Endothelial cell of umbilical vein (primary cell): ENCODE measurements at regions not wholly inside any gene's neighbourhood (a gene's known extent, or its start where the extent isn't known, plus 50 kb on each side); places are given as distances from the start of the nearest gene placed in this dataset.
"Not testable (repeated sequence)": the region's sequence is repeated elsewhere in the genome, so short reads cannot be mapped to it uniquely, and the experiment has no call there.

Source experiments
- BruUV-seq: library from RNA; stranded (reverse); fragments of 400-500 nt; replicated peaks from 2 replicates; lab custom pipeline; 2021; lab: Mats Ljungman, UMichigan
- CTCF ChIA-PET: fragments of 300-600, 350-600 bp; sonication (Branson Sonifier 250); formaldehyde crosslinking; loops from one replicate; lab custom pipeline; 2021; ENCODE audit warnings: antibody characterized with exemption, inconsistent platforms; lab: Charles Lee
- POLR2A ChIA-PET: fragments of 300-600, 350-600 bp; sonication (Branson Sonifier 250); formaldehyde crosslinking; loops from one replicate; lab custom pipeline; 2021; ENCODE audit warnings: antibody characterized with exemption, inconsistent platforms; lab: Charles Lee
- DNase-seq: peaks from one replicate; pipeline ENCODE4 v3.0.0-alpha.2; 2011; ENCODE audit warnings: low read depth, low spot score
- FAIRE-seq: peaks from 2 replicates; lab custom pipeline; 2011; peaks lifted over from hg19 to GRCh38; lab: Jason Lieb, UNC
- H2AFZ ChIP-seq: 2 replicates; pipeline ENCODE4 v1.6.0; 2012; ENCODE audit warnings: low read depth, low read length, control low read depth, inconsistent platforms
- H3K27ac ChIP-seq: 2 replicates; pipeline ENCODE4 v1.5.1; 2011; ENCODE audit warnings: low read depth, mild to moderate bottlenecking, control low read depth, low read length, moderate library complexity; ENCODE audit not compliant: insufficient read depth
- H3K27me3 ChIP-seq, 2 experiments: 2 replicates each; pipeline versions ENCODE4 v1.6.0 to v1.6.1; 2011; ENCODE audit warnings: low read length in 2 of 2, mixed read lengths in 1 of 2; ENCODE audit not compliant: control insufficient read depth in 2 of 2, insufficient read depth in 2 of 2
- H3K36me3 ChIP-seq, 2 experiments: 2 replicates in 1 of 2; 3 replicates in 1 of 2; pipeline ENCODE4 v1.5.1; 2011; ENCODE audit warnings: low read length in 2 of 2, mild to moderate bottlenecking in 1 of 2, moderate library complexity in 1 of 2; ENCODE audit not compliant: control insufficient read depth in 2 of 2, insufficient read depth in 2 of 2; ENCODE audit errors: extremely low read depth in 1 of 2
- H3K4me1 ChIP-seq: 3 replicates; pipeline ENCODE4 v1.5.1; 2011; ENCODE audit warnings: mild to moderate bottlenecking, low read length; ENCODE audit not compliant: control insufficient read depth, insufficient read depth; ENCODE audit errors: extremely low read depth
- H3K4me2 ChIP-seq: 2 replicates; pipeline ENCODE4 v1.6.1; 2011; ENCODE audit warnings: low read length, control low read depth, mixed read lengths; ENCODE audit not compliant: insufficient read depth
- H3K4me3 ChIP-seq, 3 experiments: fragments of 200-600 bp in 1 of 3; sonication (generic), shearing (Covaris generic) in 1 of 3; replicated peaks in 1 of 3; 2 replicates each; pipeline ENCODE4 v1.5.1; 2011 to 2016; ENCODE audit warnings: control low read depth in 3 of 3, low read length in 3 of 3, mild to moderate bottlenecking in 2 of 3, inconsistent platforms in 1 of 3, low read depth in 1 of 3, moderate library complexity in 1 of 3; ENCODE audit not compliant: insufficient read depth in 1 of 3
- H3K79me2 ChIP-seq: 2 replicates; pipeline ENCODE4 v1.6.0; 2012; ENCODE audit warnings: low read length, inconsistent platforms; ENCODE audit not compliant: control insufficient read depth, insufficient read depth
- H3K9ac ChIP-seq: replicated peaks from 2 replicates; pipeline ENCODE3; 2011; ENCODE audit warnings: low read length, control low read depth; ENCODE audit not compliant: insufficient read depth; ENCODE audit errors: extremely low read depth
- H3K9me1 ChIP-seq: replicated peaks from 3 replicates; pipeline ENCODE4 v1.6.0; 2011; ENCODE audit warnings: mild to moderate bottlenecking, low read length; ENCODE audit not compliant: control insufficient read depth, insufficient read depth; ENCODE audit errors: extremely low read depth
- H3K9me3 ChIP-seq: replicated peaks from 2 replicates; pipeline ENCODE4 v1.5.1; 2012; ENCODE audit warnings: low read length, inconsistent platforms; ENCODE audit not compliant: control insufficient read depth, insufficient read depth
- H4K20me1 ChIP-seq: replicated peaks from 2 replicates; pipeline ENCODE3; 2011; ENCODE audit warnings: mild to moderate bottlenecking, low read length; ENCODE audit not compliant: control insufficient read depth, insufficient read depth; ENCODE audit errors: extremely low read depth
- EZH2 ChIP-seq: IDR thresholded peaks from 2 replicates; pipeline ENCODE4 v1.6.1; 2012; ENCODE audit warnings: borderline replicate concordance, low read depth, mild to moderate bottlenecking, moderate library complexity, low read length, inconsistent platforms; ENCODE audit not compliant: severe bottlenecking
- JUN ChIP-seq: IDR thresholded peaks from 2 replicates; pipeline ENCODE4 v1.6.1; 2011; ENCODE audit warnings: borderline replicate concordance, low read depth; ENCODE audit not compliant: insufficient read length, insufficient read depth
- dilution Hi-C: fragments of 300-500 bp; cut with MboI; formaldehyde crosslinking; loops from one replicate; pipeline ENCODE4 v1.15.0; 2019; ENCODE audit warnings: low sequenced_read_pairs; ENCODE audit not compliant: extremely low pct_ligation_motif_present
- intact Hi-C: fragments of 100-400 bp; cut with micrococcal nuclease; formaldehyde crosslinking; loops from one replicate; pipeline ENCODE4 v1.10.0; 2022

DNA sequence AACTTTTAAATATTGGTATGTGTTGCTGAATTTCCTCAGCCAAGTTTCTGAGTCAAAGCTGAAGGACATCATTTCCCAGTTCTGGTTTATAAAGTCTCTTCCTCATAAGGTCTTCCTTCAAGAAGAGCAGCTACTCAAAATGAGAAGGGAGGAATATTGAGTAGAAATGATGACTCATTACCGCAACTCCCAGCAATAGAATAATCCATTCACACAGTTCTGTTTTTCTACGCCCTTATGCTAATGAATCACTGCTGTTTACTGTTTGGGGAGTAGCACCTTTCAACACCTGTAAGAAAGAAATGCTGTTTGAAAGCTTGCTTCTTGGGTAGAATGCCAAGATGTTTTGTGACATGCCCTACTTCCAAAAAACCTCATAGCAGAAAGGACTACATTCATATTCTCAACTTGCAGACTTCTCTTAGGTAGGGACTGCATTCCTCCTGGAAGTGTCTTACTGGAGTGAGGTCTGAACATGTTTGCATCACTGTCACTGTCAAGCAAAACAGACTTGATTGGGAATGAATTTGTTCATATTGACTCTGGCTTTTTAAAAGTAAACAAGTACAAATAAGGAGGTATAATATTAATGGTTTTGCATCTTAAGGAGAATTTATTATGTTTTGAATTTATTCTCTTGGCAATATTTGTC lies 147.2 kb upstream of the BANK1 start:
- Histone ChIP-seq H3K27ac (no peak overlapping the region), H3K4me1 (no peaks in the 10 kb centered on the region), H3K4me3 (no peak overlapping the region), H3K9me1 (no peaks in the 10 kb centered on the region), H3K27me3 (peaks cover 0 to 2% of the 10 kb centered on the region in 2 experiments), H3K9ac (no peak overlapping the region), H3K36me3 (no peaks in the 10 kb centered on the region), H4K20me1 (no peaks in the 10 kb centered on the region), H3K9me3 (no peaks in the 10 kb centered on the region), H3K79me2 (no peaks in the 10 kb centered on the region), H3K4me2 (no peak overlapping the region), H2AFZ (no peak overlapping the region)
- CTCF ChIA-PET = interaction anchor here (1.3 kb wide), 1 partner anchor 17 kb away, joined by 3 read pairs; no protein-coding TSS in a partner anchor
- FAIRE-seq (no peak), DNase-seq (no peak)
- no TSS peak for BruUV-seq
- POLR2A ChIA-PET = no interaction called here
- intact Hi-C loops (no loop called here), dilution Hi-C loops (no loop called here)
- TF ChIP-seq EZH2 (no peak), JUN (peak; percentile 11)

- dilution Hi-C loops, H3K27me3 ChIP-seq, H3K9me3 ChIP-seq, H3K4me2 ChIP-seq, DNase-seq, H3K9ac ChIP-seq, H3K79me2 ChIP-seq, H3K4me3 ChIP-seq, FAIRE-seq, H3K36me3 ChIP-seq, H3K27ac ChIP-seq, BruUV-seq, H3K4me1 ChIP-seq, H4K20me1 ChIP-seq, intact Hi-C loops, POLR2A ChIA-PET, H3K9me1 ChIP-seq, H2AFZ ChIP-seq, CTCF ChIA-PET: not testable (repeated sequence)
Measured at GRCh38 chr4:101632766-101633165, 157.8 kb upstream of the BANK1 start.
